ENCODE measurements at regions not wholly inside any gene's neighbourhood (a gene's known extent, or its start where the extent isn't known, plus 50 kb on each side); places are given as distances from the start of the nearest gene placed in this dataset.

DNA sequence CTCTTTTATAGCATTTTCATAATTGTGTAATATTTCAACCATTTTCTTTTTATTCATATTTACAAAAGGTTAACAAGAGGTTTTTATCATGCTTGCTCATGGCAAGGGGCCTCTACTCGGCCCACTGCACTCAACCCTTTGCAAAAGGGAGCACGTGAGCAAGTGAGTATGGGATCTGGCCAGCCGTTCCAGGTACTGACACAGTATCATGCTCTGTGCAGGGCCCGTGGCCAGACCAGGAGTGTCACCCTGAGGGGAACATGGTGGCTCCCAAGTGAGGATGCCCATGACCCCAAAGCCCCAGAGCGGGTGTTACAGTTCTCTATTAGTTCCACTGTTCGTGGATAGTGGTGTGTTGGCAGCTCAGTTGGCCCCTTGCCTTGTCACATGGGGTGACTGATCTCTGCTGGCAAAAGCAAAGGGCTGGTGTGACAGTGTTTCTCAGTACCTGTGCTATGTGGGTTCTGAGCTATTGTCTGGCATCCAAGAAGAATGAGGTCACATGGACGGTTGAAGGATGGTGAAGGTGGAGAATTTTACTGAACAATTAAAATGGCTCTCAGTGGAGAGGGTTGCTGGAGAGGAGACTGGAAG is 777.2 kb upstream of the ADAMTS5 start:
- no peak for DNase-seq (ENCODE audit: extremely low spot score)
- TF ChIP-seq, protein P1, sequence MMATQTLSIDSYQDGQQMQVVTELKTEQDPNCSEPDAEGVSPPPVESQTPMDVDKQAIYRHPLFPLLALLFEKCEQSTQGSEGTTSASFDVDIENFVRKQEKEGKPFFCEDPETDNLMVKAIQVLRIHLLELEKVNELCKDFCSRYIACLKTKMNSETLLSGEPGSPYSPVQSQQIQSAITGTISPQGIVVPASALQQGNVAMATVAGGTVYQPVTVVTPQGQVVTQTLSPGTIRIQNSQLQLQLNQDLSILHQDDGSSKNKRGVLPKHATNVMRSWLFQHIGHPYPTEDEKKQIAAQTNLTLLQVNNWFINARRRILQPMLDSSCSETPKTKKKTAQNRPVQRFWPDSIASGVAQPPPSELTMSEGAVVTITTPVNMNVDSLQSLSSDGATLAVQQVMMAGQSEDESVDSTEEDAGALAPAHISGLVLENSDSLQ (IDR thresholded peaks at IDR 0.05) = no peak
- no peak for TF ChIP-seq ELF4 (IDR thresholded peaks at IDR 0.05)
- no peak for TF ChIP-seq L3MBTL2 (conservative IDR thresholded peaks at IDR 0.05)
- no peak for TF ChIP-seq LEF1 (IDR thresholded peaks at IDR 0.05; ENCODE audit: borderline replicate concordance)
- no peak for TF ChIP-seq FOXM1 (IDR thresholded peaks at IDR 0.05; ENCODE audit: borderline replicate concordance)
- TF ChIP-seq FOXA1 (IDR thresholded peaks at IDR 0.05) = no peak
- no peak for TF ChIP-seq TARDBP (IDR thresholded peaks at IDR 0.05)
- TF ChIP-seq NFRKB (IDR thresholded peaks at IDR 0.05) = no peak
- TF ChIP-seq FOXK2 (IDR thresholded peaks at IDR 0.05) = no peak
- ChIA-PET POLR2A (no interaction called here), CTCF (no interaction called here)

DNA sequence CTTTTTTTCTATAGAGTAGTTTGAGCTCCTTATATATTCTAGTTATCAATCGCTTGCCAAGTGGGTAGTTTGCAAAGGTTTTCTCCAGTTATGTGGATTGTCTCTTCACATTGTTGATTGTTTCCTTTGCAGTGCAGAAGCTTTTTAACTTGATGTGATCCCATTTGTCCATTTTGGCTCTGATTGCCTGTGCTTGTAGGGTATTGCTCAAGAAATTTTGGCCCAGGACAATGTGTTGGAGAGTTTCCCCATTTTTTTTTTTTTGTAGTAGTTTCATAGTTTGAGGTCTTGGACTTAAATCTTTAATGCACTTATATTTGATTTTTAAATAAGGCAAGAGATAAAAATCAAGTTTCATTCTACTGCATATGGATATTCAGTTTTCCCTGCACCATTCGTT is 774.8 kb upstream of the ADAMTS5 start:
- TF ChIP-seq FOXK2 (IDR thresholded peaks at IDR 0.05) (no peak), ZNF384 (IDR thresholded peaks at IDR 0.05) (no peak), L3MBTL2 (conservative IDR thresholded peaks at IDR 0.05) (no peak), ELF4 (IDR thresholded peaks at IDR 0.05) (no peak), TARDBP (IDR thresholded peaks at IDR 0.05) (no peak), CTBP1 (IDR thresholded peaks at IDR 0.05; ENCODE audit: borderline replicate concordance) (no peak), NFRKB (IDR thresholded peaks at IDR 0.05) (no peak), ARNT (IDR thresholded peaks at IDR 0.05) (no peak), SP1 (IDR thresholded peaks at IDR 0.05) (no peak), BHLHE40 (IDR thresholded peaks at IDR 0.05; ENCODE audit: borderline replicate concordance) (no peak), LEF1 (IDR thresholded peaks at IDR 0.05; ENCODE audit: borderline replicate concordance) (no peak), SUZ12 (IDR thresholded peaks at IDR 0.05) (no peak), HDGF (IDR thresholded peaks at IDR 0.05; ENCODE audit: borderline replicate concordance) (no peak), FOXA1 (IDR thresholded peaks at IDR 0.05) (no peak), FOXM1 (IDR thresholded peaks at IDR 0.05; ENCODE audit: borderline replicate concordance) (no peak)
- TF ChIP-seq, protein P1 (IDR thresholded peaks at IDR 0.05) = no peak
- ChIA-PET POLR2A (no interaction called here), CTCF (no interaction called here)
- DNase-seq (ENCODE audit: extremely low spot score) = no peak

DNA sequence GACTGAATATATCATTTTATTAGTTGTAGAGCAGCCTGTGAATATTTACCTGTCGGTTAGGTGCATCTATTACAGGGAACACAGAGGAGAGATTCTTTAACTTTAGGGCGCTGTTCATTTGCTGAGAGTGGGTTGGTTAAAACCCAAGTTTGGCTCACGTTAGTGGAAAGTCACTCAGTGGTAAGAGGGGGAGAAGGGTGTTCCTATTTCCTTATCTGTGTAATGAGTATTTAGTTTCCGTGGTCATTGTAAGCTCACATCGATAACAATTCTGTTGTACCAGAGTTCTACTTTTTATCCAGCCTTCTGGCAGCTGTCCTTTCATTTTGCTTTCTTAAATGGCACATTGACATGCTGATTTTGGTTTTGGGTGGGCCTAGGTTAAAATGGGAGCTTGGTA is 773.2 kb upstream of the ADAMTS5 start:
- ChIA-PET CTCF (no interaction called here), POLR2A (no interaction called here)
- DNase-seq (ENCODE audit: extremely low spot score) = no peak
- TF ChIP-seq CTBP1 (IDR thresholded peaks at IDR 0.05; ENCODE audit: borderline replicate concordance) = no peak
- no peak for TF ChIP-seq ELF4 (IDR thresholded peaks at IDR 0.05)
- TF ChIP-seq, protein P1 (IDR thresholded peaks at IDR 0.05) = no peak
- TF ChIP-seq HDGF (IDR thresholded peaks at IDR 0.05; ENCODE audit: borderline replicate concordance) = no peak
- TF ChIP-seq FOXM1 (IDR thresholded peaks at IDR 0.05; ENCODE audit: borderline replicate concordance) = no peak
- TF ChIP-seq BHLHE40 (IDR thresholded peaks at IDR 0.05; ENCODE audit: borderline replicate concordance) = no peak
- TF ChIP-seq SUZ12 (IDR thresholded peaks at IDR 0.05) = no peak

DNA sequence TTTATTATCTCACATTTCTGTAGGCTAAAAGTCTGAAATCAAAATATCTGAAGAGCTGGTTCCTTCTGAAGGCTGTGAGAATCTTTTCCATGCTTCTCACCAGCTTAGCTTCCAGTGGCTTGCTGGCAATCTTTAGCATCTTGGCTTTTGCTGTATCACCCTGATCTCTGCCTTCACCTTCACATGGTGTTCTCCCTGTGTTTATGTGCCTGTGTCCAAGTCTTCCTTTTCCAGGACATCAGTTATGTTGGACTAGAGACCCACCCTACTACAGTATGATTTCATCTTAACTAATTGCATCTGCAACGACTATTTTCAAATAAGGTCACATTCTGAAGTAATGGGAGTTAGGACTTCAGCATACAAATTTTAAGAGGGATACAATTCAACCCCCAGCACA is 772.3 kb upstream of the ADAMTS5 start:
- TF ChIP-seq CTBP1 (IDR thresholded peaks at IDR 0.05; ENCODE audit: borderline replicate concordance) = no peak
- no peak for TF ChIP-seq ELF4 (IDR thresholded peaks at IDR 0.05)
- TF ChIP-seq ZNF384 (IDR thresholded peaks at IDR 0.05) = no peak
- no peak for TF ChIP-seq TARDBP (IDR thresholded peaks at IDR 0.05)
- no peak for TF ChIP-seq SUZ12 (IDR thresholded peaks at IDR 0.05)
- no peak for TF ChIP-seq NFRKB (IDR thresholded peaks at IDR 0.05)
- no peak for TF ChIP-seq FOXK2 (IDR thresholded peaks at IDR 0.05)
- no peak for TF ChIP-seq LEF1 (IDR thresholded peaks at IDR 0.05; ENCODE audit: borderline replicate concordance)
- TF ChIP-seq ARNT (IDR thresholded peaks at IDR 0.05) = no peak
- no peak for TF ChIP-seq FOXM1 (IDR thresholded peaks at IDR 0.05; ENCODE audit: borderline replicate concordance)
- TF ChIP-seq HDGF (IDR thresholded peaks at IDR 0.05; ENCODE audit: borderline replicate concordance) = no peak
- no peak for TF ChIP-seq BHLHE40 (IDR thresholded peaks at IDR 0.05; ENCODE audit: borderline replicate concordance)
- TF ChIP-seq SP1 (IDR thresholded peaks at IDR 0.05) = no peak
- DNase-seq (ENCODE audit: extremely low spot score) = no peak
- ChIA-PET CTCF (no interaction called here), POLR2A (no interaction called here)

DNA sequence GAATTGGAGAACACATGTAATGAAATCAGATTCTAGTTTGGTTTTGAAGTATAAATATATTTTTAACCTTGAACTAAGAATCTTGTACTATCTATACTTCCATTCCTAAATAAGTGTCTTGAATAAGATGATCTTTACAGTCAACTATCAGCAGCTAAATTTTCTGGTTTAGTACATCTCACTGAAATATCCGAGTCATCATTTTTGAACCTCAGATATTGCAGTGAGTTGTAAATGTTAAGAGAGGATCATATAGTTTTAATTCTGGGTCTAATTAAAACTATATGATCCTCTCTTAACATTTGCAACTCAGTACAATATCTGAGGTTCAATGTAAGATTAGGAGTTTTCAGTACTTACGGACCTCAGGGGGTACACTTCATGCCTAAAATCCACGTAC is 768.8 kb upstream of the ADAMTS5 start:
- no peak for DNase-seq (ENCODE audit: extremely low spot score)
- CTCF ChIA-PET = no interaction called here
- POLR2A ChIA-PET = no interaction called here
- TF ChIP-seq FOXK2 (IDR thresholded peaks at IDR 0.05) (no peak), TARDBP (IDR thresholded peaks at IDR 0.05) (no peak), FOXA1 (IDR thresholded peaks at IDR 0.05) (no peak), SP1 (IDR thresholded peaks at IDR 0.05) (no peak), HDGF (IDR thresholded peaks at IDR 0.05; ENCODE audit: borderline replicate concordance) (no peak), ARNT (IDR thresholded peaks at IDR 0.05) (no peak), LEF1 (IDR thresholded peaks at IDR 0.05; ENCODE audit: borderline replicate concordance) (no peak), L3MBTL2 (conservative IDR thresholded peaks at IDR 0.05) (no peak), ZNF384 (IDR thresholded peaks at IDR 0.05) (no peak), SUZ12 (IDR thresholded peaks at IDR 0.05) (no peak), BHLHE40 (IDR thresholded peaks at IDR 0.05; ENCODE audit: borderline replicate concordance) (no peak), ELF4 (IDR thresholded peaks at IDR 0.05) (no peak), NFRKB (IDR thresholded peaks at IDR 0.05) (no peak)
- TF ChIP-seq, protein P1 (IDR thresholded peaks at IDR 0.05) = no peak

DNA sequence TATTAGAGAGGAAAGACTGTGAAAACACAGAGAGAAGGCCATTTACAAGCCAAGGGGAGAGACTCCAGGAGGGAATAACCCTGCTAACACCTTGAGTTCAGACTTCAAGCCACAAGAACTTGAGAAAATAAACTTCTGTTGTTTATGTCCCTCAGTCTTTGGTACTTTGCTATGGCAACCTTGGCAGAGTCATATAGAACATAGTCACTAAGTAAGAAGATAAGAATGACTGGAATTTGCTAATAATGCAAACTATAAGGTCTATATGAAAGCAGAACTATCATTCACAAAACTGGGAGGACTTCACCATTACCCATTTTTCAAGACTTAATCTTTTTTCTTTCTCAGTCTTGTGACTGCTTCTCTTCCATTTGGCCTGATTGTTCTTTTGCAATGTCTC is 767.3 kb upstream of the ADAMTS5 start:
- TF ChIP-seq, protein P1 (IDR thresholded peaks at IDR 0.05) = no peak
- TF ChIP-seq ARNT (IDR thresholded peaks at IDR 0.05) (no peak), L3MBTL2 (conservative IDR thresholded peaks at IDR 0.05) (no peak), SUZ12 (IDR thresholded peaks at IDR 0.05) (no peak), NFRKB (IDR thresholded peaks at IDR 0.05) (no peak), ELF4 (IDR thresholded peaks at IDR 0.05) (no peak), LEF1 (IDR thresholded peaks at IDR 0.05; ENCODE audit: borderline replicate concordance) (no peak), SP1 (IDR thresholded peaks at IDR 0.05) (no peak), BHLHE40 (IDR thresholded peaks at IDR 0.05; ENCODE audit: borderline replicate concordance) (no peak), CTBP1 (IDR thresholded peaks at IDR 0.05; ENCODE audit: borderline replicate concordance) (no peak), FOXK2 (IDR thresholded peaks at IDR 0.05) (no peak), ZNF384 (IDR thresholded peaks at IDR 0.05) (no peak), FOXA1 (IDR thresholded peaks at IDR 0.05) (no peak), FOXM1 (IDR thresholded peaks at IDR 0.05; ENCODE audit: borderline replicate concordance) (no peak), HDGF (IDR thresholded peaks at IDR 0.05; ENCODE audit: borderline replicate concordance) (no peak)
- ChIA-PET POLR2A (no interaction called here), CTCF (no interaction called here)
- no peak for DNase-seq (ENCODE audit: extremely low spot score)

All from HEK293T (cell line).